GM06990 (cell line): ENCODE measurements at regions not wholly inside any gene's neighbourhood (a gene's known extent, or its start where the extent isn't known, plus 50 kb on each side); places are given as distances from the start of the nearest gene placed in this dataset.

Experiments
- DNase-seq: peaks from one replicate; pipeline ENCODE4 v3.0.0-alpha.2; 2011; ENCODE audit not compliant: insufficient read length; ENCODE audit errors: extremely low read depth
- H3K27me3 ChIP-seq: replicated peaks from 2 replicates; pipeline ENCODE4 v1.6.0; 2011; ENCODE audit warnings: low read length; ENCODE audit not compliant: control insufficient read depth, insufficient read depth
- H3K36me3 ChIP-seq: 2 replicates; pipeline ENCODE4 v1.5.1; 2011; ENCODE audit warnings: low read length; ENCODE audit not compliant: control insufficient read depth, insufficient read depth
- H3K4me3 ChIP-seq: replicated peaks from 2 replicates; pipeline ENCODE4 v1.5.1; 2011; ENCODE audit warnings: low read depth, mild to moderate bottlenecking, control low read depth, low read length
- TF ChIP-seq, protein P1 (sequence below): IDR thresholded peaks from 2 replicates; pipeline ENCODE4 v1.5.1; 2011; ENCODE audit warnings: low read length, control low read depth, mild to moderate bottlenecking, inconsistent platforms; ENCODE audit not compliant: insufficient read depth, poor library complexity, severe bottlenecking

DNA sequence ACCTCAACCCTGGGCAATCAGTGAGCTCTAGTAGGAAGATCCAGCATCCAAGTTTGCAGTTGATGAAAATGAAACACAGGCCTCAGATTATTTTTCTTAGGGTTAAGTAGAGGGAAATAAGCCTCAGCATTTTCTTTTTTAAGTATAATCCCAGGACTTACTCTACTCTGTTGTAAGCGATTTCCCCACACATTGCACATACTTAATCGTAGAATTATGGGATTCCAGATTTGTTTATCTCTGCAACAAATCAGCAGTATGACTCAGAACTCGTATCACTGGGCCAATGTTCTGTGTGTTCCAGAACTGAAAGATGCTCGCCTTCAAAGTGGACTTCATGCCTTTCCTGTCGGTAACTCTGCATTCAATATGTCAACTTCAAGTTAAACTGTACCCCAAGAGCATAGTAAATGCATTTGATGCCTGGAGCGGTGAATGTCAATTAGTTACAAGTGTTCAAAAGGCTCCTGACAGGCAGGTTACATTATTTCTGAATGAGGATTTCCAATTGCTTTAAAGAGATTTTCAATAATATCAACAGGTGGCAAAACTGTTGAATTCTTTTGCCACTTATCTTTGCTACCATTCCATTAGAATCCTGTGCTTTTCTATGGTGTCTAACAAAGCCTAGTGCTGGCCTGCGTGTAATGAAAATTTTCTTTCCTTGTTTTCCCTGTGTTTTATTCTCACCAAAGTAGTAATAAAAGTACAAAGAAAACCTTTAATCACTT, 323.8 kb upstream of the SYT1 start:
- Histone ChIP-seq H3K36me3 (no peaks in the 10 kb centered on the region), H3K4me3 (no peak overlapping the region), H3K27me3 (no peaks in the 10 kb centered on the region)
- no peak for DNase-seq
- TF ChIP-seq, protein P1, sequence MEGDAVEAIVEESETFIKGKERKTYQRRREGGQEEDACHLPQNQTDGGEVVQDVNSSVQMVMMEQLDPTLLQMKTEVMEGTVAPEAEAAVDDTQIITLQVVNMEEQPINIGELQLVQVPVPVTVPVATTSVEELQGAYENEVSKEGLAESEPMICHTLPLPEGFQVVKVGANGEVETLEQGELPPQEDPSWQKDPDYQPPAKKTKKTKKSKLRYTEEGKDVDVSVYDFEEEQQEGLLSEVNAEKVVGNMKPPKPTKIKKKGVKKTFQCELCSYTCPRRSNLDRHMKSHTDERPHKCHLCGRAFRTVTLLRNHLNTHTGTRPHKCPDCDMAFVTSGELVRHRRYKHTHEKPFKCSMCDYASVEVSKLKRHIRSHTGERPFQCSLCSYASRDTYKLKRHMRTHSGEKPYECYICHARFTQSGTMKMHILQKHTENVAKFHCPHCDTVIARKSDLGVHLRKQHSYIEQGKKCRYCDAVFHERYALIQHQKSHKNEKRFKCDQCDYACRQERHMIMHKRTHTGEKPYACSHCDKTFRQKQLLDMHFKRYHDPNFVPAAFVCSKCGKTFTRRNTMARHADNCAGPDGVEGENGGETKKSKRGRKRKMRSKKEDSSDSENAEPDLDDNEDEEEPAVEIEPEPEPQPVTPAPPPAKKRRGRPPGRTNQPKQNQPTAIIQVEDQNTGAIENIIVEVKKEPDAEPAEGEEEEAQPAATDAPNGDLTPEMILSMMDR = no peak

DNA sequence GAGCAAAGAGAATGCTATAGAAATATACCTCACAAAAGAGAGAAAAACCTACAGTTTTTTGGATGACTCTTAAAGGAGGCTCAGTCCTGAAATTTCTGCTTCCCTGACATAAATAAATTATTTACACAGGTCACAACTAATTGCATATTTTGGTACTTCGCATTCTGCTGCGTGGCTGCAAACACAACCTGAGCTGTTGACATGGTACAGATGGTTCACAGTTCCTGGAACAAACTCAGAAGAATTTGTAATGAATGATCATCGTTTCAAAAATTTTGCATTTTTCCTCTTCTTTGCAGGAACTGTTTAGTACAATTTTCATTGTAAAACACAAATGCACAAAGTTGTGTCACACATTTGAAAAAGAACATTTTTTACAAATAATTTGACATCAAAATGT, 313.7 kb upstream of the SYT1 start:
- DNase-seq = no peak
- no peak overlapping the region for H3K4me3 ChIP-seq
- TF ChIP-seq, protein P1 = no peak
- H3K36me3 ChIP-seq = no peaks in the 10 kb centered on the region
- no peaks in the 10 kb centered on the region for H3K27me3 ChIP-seq

DNA sequence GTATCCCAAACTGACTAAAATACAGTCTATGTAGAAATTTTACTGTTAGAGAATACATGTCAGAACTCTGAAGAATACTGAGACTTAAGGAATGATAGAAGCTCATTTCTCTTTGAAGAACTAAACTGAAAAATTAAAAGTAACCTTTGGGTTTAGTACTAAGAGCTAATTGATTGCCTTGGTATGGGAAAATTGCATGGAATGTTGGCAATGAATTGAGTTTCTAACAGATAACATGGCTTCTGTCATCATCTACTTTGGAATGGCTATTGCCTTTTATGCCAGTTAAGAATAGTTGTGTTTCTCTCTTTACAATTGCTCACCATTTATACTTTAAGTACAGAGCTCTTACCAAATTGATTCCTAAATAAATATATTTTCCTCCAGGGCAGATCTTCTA, 308.8 kb upstream of the SYT1 start:
- no peak overlapping the region for H3K4me3 ChIP-seq
- no peaks in the 10 kb centered on the region for H3K27me3 ChIP-seq
- TF ChIP-seq, protein P1 = no peak
- no peak for DNase-seq
- H3K36me3 ChIP-seq = no peaks in the 10 kb centered on the region

DNA sequence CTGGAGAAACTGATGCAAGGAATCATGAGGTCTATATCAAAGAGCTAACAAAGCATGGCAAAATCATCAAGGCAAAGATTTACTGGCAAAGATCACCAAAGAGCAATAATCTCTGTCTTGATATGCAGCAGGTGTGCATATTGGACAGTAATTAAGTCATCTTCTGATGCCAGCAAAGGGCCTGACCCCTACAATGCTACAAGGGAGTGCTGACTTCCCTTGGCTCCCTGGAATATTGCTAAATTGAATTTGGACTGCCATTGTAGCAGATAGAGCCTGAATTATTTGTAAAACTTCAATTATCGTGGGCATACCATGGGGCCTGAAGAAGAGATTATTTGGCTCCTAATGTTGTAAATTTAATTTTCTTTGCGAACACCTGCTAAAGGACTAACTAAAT, 307.9 kb upstream of the SYT1 start:
- TF ChIP-seq, protein P1 = no peak
- no peak for DNase-seq
- Histone ChIP-seq H3K27me3 (no peaks in the 10 kb centered on the region), H3K36me3 (no peaks in the 10 kb centered on the region), H3K4me3 (no peak overlapping the region)

DNA sequence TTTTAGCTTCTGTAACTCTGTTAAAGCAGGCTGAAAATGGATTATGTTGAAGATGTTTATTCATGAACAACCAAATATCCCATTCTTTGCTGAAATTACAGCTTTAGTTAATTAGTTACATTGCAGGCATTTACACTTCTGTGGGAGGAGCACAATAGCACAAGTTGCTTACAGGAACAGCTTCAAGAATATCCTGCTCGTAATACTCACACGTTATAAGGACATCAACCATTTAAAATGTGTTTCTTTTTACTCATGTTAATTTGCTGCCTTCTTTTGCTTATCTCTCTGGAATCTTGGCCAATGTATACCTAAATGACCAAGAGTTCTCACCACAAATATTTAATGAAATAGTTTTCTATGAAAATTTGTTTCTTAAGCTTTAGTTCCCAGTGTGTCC, 305.2 kb upstream of the SYT1 start:
- no peak for DNase-seq
- Histone ChIP-seq H3K4me3 (no peak overlapping the region), H3K27me3 (no peaks in the 10 kb centered on the region), H3K36me3 (no peaks in the 10 kb centered on the region)
- TF ChIP-seq, protein P1 = no peak

DNA sequence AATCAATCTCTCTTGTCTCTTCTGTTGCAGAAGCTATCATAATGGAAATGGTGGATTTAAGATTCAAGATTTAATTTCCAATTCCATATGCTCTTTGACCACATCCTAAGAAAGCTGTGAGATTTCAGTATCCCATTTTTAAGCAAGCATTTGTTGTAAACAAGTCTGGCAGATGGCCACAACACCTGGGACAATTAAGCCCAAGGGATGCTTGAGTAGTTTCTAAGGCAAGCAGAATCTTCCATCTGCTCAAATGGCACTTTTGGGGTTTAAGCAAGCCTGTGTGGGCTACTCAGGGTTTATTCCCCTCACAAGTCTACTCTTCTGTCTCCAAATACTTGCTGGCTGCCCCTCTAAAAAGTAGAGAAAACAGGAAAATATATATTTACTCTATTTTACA, 304.7 kb upstream of the SYT1 start:
- Histone ChIP-seq H3K4me3 (no peak overlapping the region), H3K27me3 (no peaks in the 10 kb centered on the region), H3K36me3 (no peaks in the 10 kb centered on the region)
- TF ChIP-seq, protein P1 = no peak
- no peak for DNase-seq
